Caco-2 (cell line): ENCODE measurements at regions not wholly inside any gene's neighbourhood (a gene's known extent, or its start where the extent isn't known, plus 50 kb on each side); places are given as distances from the start of the nearest gene placed in this dataset.

Source experiments
- BruUV-seq: library from RNA; stranded (reverse); fragments of 400-500 nt; replicated peaks from 2 replicates; lab custom pipeline; 2021; lab: Mats Ljungman, UMichigan
- CTCF ChIA-PET: fragments of 300-600 bp; sonication (Branson Sonifier 250); formaldehyde crosslinking; loops from one replicate; lab custom pipeline; 2022; ENCODE audit warnings: antibody characterized with exemption; lab: Charles Lee
- POLR2A ChIA-PET: fragments of 300-600 bp; sonication (Branson Sonifier 250); formaldehyde crosslinking; loops from one replicate; lab custom pipeline; 2022; ENCODE audit warnings: antibody characterized with exemption; lab: Charles Lee
- DNase-seq, 2 experiments: peaks; one replicate each; pipeline versions ENCODE4 v3.0.0 to v3.0.0-alpha.2; 2020 to 2022
- H3K27me3 ChIP-seq: replicated peaks from 2 replicates; pipeline ENCODE4 v1.6.0; 2011; ENCODE audit warnings: low read length; ENCODE audit not compliant: control insufficient read depth, insufficient read depth
- H3K36me3 ChIP-seq: 2 replicates; pipeline ENCODE4 v1.5.1; 2011; ENCODE audit warnings: low read length; ENCODE audit not compliant: control insufficient read depth, insufficient read depth
- H3K4me1 ChIP-seq: fragments of 250-450 bp; sonication (Bioruptor Pico); 2 replicates; pipeline ENCODE4 v1.5.1; 2020; ENCODE audit warnings: mild to moderate bottlenecking
- H3K4me3 ChIP-seq: 2 replicates; pipeline ENCODE4 v1.5.1; 2011; ENCODE audit warnings: low read depth, mild to moderate bottlenecking, control low read depth, low read length
- H3K9me3 ChIP-seq: fragments of 250-450 bp; sonication (Bioruptor Pico); 2 replicates; pipeline ENCODE4 v1.5.1; 2020; ENCODE audit warnings: mild to moderate bottlenecking, moderate library complexity
- H3K27ac Mint-ChIP-seq: one replicate; pipeline ENCODE4 v1.8.0; 2022; ENCODE audit warnings: mixed read lengths; ENCODE audit not compliant: unreplicated experiment
- H3K27me3 Mint-ChIP-seq: one replicate; pipeline ENCODE4 v1.8.0; 2022; ENCODE audit warnings: mixed read lengths; ENCODE audit not compliant: insufficient read depth, unreplicated experiment
- H3K36me3 Mint-ChIP-seq: one replicate; pipeline ENCODE4 v1.8.0; 2022; ENCODE audit warnings: mild to moderate bottlenecking, mixed read lengths; ENCODE audit not compliant: insufficient read depth, unreplicated experiment
- H3K4me1 Mint-ChIP-seq: one replicate; pipeline ENCODE4 v1.8.0; 2022; ENCODE audit warnings: low read depth, mixed read lengths; ENCODE audit not compliant: unreplicated experiment
- H3K4me3 Mint-ChIP-seq: one replicate; pipeline ENCODE4 v1.8.0; 2022; ENCODE audit warnings: mild to moderate bottlenecking, moderate library complexity, mixed read lengths; ENCODE audit not compliant: unreplicated experiment
- H3K9me3 Mint-ChIP-seq: one replicate; pipeline ENCODE4 v1.8.0; 2022; ENCODE audit warnings: mixed read lengths; ENCODE audit not compliant: unreplicated experiment
- intact Hi-C: fragments of 100-400 bp; cut with micrococcal nuclease; formaldehyde crosslinking; loops from one replicate; pipeline ENCODE4 v1.10.0; 2022; ENCODE audit not compliant: unreplicated experiment
- TF ChIP-seq, protein P1 (sequence below), 2 experiments: fragments of 200-600 bp in 1 of 2; IDR thresholded peaks; 1 replicate in 1 of 2; 2 replicates in 1 of 2; pipeline versions ENCODE4 v1.5.1 to v1.8.0; 2011 to 2022; ENCODE audit warnings: antibody characterized with exemption in 1 of 2, control low read depth in 1 of 2, inconsistent platforms in 1 of 2, low read depth in 1 of 2, low read length in 1 of 2, mild to moderate bottlenecking in 1 of 2, moderate library complexity in 1 of 2; ENCODE audit not compliant: insufficient read depth in 1 of 2, severe bottlenecking in 1 of 2, unreplicated experiment in 1 of 2

DNA sequence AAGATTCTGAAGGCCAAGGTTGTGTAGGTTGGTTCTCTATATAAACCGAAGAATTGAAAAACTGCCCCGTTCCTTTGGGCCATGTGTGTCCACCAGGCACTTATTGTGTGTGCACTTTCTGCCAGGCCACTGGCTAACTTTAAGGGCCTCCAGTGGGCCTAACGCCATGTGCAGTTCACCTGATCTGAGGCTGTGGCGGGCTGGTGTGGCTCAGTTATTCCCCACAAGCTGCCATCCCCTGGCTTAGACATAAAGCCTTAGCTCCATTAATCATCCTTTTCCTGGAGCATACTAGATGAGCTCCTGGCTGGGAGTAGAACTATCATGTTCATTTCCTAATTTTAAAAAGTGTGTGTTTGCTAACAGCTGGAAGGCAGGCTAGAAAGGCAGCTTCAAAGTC is 304.1 kb upstream of the TNP1 start:
- intact Hi-C loops, result no loop called here
- Histone ChIP-seq H3K4me1 (no peaks in the 10 kb centered on the region), H3K36me3 (no peaks in the 10 kb centered on the region), H3K27me3 (peaks cover 1% of the 10 kb centered on the region; the same call in 1 of the 2 replicates), H3K9me3 (no peaks in the 10 kb centered on the region), H3K4me3 (no peak overlapping the region)
- POLR2A ChIA-PET, result no interaction called here
- Mint-ChIP-seq H3K4me3 (no peak overlapping the region), H3K27me3 (peaks cover 8% of the 10 kb centered on the region), H3K4me1 (no peaks in the 10 kb centered on the region), H3K36me3 (no peaks in the 10 kb centered on the region), H3K9me3 (no peaks in the 10 kb centered on the region), H3K27ac (no peak overlapping the region)
- no peak for DNase-seq
- TF ChIP-seq, protein P1, sequence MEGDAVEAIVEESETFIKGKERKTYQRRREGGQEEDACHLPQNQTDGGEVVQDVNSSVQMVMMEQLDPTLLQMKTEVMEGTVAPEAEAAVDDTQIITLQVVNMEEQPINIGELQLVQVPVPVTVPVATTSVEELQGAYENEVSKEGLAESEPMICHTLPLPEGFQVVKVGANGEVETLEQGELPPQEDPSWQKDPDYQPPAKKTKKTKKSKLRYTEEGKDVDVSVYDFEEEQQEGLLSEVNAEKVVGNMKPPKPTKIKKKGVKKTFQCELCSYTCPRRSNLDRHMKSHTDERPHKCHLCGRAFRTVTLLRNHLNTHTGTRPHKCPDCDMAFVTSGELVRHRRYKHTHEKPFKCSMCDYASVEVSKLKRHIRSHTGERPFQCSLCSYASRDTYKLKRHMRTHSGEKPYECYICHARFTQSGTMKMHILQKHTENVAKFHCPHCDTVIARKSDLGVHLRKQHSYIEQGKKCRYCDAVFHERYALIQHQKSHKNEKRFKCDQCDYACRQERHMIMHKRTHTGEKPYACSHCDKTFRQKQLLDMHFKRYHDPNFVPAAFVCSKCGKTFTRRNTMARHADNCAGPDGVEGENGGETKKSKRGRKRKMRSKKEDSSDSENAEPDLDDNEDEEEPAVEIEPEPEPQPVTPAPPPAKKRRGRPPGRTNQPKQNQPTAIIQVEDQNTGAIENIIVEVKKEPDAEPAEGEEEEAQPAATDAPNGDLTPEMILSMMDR (IDR thresholded peaks at IDR 0.05; ENCODE audit: insufficient read depth in 1 of 2, low read depth in 1 of 2, low read length in 1 of 2, severe bottlenecking in 1 of 2, unreplicated experiment in 1 of 2), result no peak
- no TSS peak for BruUV-seq
- CTCF ChIA-PET, result no interaction called here

DNA sequence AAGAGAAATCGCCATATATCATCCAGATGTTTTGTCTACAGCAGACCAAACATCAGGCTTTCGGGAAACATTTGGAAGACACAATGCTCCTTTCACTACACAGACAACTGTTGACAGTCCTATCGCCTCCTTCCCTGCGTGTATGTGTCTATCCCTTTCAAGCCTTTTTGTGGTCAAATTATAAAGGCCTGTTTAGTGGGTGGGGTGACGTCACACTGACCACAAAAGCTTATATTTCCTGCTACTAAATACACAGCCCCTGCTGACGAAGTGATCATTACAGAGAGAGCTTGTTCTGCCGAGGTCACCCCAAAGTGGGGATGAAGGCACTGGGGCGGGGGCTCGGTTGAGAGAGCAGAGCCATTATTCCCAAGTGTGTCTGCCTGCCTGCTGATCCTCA is 302.7 kb upstream of the TNP1 start:
- Mint-ChIP-seq H3K9me3 (no peaks in the 10 kb centered on the region), H3K27ac (no peak overlapping the region), H3K36me3 (no peaks in the 10 kb centered on the region), H3K4me1 (no peaks in the 10 kb centered on the region), H3K27me3 (peaks cover 12% of the 10 kb centered on the region), H3K4me3 (no peak overlapping the region)
- H3K4me1 ChIP-seq, result no peaks in the 10 kb centered on the region
- H3K27me3 ChIP-seq, result peaks cover 1% of the 10 kb centered on the region; the same call in 1 of the 2 replicates
- ChIA-PET POLR2A (no interaction called here), CTCF (interaction anchor here (0.6 kb wide), 1 partner anchor 210 kb away, joined by 3 read pairs; no protein-coding TSS in a partner anchor)
- no peak for DNase-seq
- BruUV-seq, result no TSS peak
- intact Hi-C loops, result no loop called here
- TF ChIP-seq, protein P1 (IDR thresholded peaks at IDR 0.05; ENCODE audit: insufficient read depth in 1 of 2, low read depth in 1 of 2, low read length in 1 of 2, severe bottlenecking in 1 of 2, unreplicated experiment in 1 of 2), result no peak
- no peak overlapping the region for H3K4me3 ChIP-seq
- no peaks in the 10 kb centered on the region for H3K9me3 ChIP-seq
- H3K36me3 ChIP-seq, result no peaks in the 10 kb centered on the region

DNA sequence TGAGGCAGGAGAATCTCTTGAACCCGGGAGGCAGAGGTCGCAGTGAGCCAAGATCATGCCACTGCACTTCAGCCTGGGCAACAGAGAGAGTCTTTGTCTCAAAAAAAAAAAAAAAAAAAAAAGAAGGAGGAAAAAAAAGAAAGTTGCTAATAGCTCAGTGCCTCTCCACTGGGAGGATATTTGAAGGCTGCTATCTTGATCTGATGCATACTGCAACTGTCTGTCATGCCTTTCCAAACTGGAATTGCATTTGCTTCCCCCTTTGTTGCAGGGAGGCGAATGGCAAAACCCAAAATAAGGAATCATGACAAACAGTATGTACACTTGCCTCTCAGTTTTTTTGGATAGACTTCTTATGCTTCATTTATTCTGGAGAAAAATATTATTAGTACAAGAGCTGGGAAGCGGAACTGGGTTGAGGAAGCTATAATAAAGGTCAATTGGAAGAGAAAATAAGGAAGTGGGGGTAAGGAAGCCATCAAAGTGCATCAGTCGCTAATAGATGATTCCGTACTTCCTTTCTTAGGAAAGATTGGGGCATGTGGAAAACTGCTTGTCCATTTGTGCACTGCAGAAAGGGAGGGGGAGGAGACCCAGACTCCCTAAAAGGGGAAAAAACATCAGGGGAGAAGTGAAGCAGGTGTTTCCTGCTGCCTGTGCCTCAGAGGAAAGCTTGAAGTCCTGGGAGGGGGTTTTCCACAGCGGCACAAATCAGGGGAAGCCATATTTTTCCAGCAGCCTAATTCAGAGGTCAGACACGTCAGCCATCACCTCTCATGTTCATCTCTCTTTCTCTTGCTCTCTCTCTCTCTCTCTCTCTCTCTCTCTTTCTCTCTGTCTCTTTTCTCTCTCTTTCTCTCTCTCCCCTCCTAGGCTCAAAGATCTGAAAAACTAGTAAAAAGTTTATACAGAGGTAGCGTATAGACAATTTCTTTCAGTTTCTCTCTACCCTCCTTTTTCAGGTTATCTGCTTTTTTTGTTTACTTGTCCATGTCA is 301.4 kb upstream of the TNP1 start:
- TF ChIP-seq, protein P1 (IDR thresholded peaks at IDR 0.05; ENCODE audit: insufficient read depth in 1 of 2, low read depth in 1 of 2, low read length in 1 of 2, severe bottlenecking in 1 of 2, unreplicated experiment in 1 of 2), result no peak
- H3K27me3 ChIP-seq, result peaks cover 1% of the 10 kb centered on the region; the same call in 1 of the 2 replicates
- H3K27me3 Mint-ChIP-seq, result peaks cover 12% of the 10 kb centered on the region
- POLR2A ChIA-PET, result no interaction called here
- no peak overlapping the region for H3K4me3 ChIP-seq
- H3K36me3 Mint-ChIP-seq, result no peaks in the 10 kb centered on the region
- BruUV-seq, result no TSS peak
- no peak overlapping the region for H3K4me3 Mint-ChIP-seq
- no peaks in the 10 kb centered on the region for H3K36me3 ChIP-seq
- H3K9me3 ChIP-seq, result no peaks in the 10 kb centered on the region
- no peaks in the 10 kb centered on the region for H3K9me3 Mint-ChIP-seq
- H3K4me1 Mint-ChIP-seq, result no peaks in the 10 kb centered on the region
- CTCF ChIA-PET, result interaction anchor here (0.6 to 0.7 kb wide), 6 partner anchors 176 to 552 kb away, joined by 3 to 8 read pairs (median 3); no protein-coding TSS in a partner anchor
- no peaks in the 10 kb centered on the region for H3K4me1 ChIP-seq
- no peak overlapping the region for H3K27ac Mint-ChIP-seq
- intact Hi-C loops, result no loop called here
- DNase-seq, result no peak
